ENCODE measurements at regions not wholly inside any gene's neighbourhood (a gene's known extent, or its start where the extent isn't known, plus 50 kb on each side); places are given as distances from the start of the nearest gene placed in this dataset.
A peak's percentile ranks its signal among the peaks of the same experiment; 100 is the strongest.

DNA sequence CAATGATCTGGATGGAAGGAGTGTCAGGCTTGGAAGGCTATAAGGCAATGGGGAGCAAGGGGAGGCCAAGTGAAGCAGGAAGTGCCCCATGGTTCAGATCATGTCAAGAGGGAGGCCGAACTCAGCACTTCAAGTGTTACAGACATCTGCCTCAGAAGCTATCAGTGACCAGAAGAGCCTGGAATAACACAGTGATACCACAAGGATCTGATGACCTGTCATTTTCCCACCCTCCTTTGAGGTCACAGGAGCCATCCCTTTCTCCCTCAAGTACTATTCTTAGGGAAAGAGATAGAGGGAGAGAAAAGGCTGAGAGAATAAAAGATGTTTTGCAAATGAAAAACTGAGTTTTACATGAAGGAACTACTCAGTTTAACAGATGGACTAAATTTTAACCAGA, 454.8 kb downstream of the CSNK1G3 start:
- CTCF ChIA-PET (ENCODE audit: low intra/inter-chr PET ratio, low total read pairs), result no interaction called here
- H3K27ac ChIP-seq (ENCODE audit: extremely low read length, insufficient read depth, low read length), result no peak overlapping the region

GRCh38 chr5:123965626-123966025, 453.6 kb downstream of the CSNK1G3 start:
- intact Hi-C loops (cut with micrococcal nuclease; ENCODE audit: unreplicated experiment), result no loop called here
- Histone ChIP-seq H3K4me2 (ENCODE audit: low read depth, low read length) (no peak overlapping the region), H3K36me3 (replicated peaks in 1 of 2; ENCODE audit: control insufficient read depth in 1 of 2, insufficient read depth in 2 of 2, low read length in 2 of 2) (no peaks in the 10 kb centered on the region), H3K79me2 (ENCODE audit: insufficient read depth, low read length) (no peaks in the 10 kb centered on the region), H3K27ac (ENCODE audit: extremely low read length, insufficient read depth, low read length) (no peak overlapping the region), H4K20me1 (ENCODE audit: insufficient read depth, low read length) (no peaks in the 10 kb centered on the region), H3K27me3 (ENCODE audit: control insufficient read depth in 1 of 2, insufficient read depth in 2 of 2, low read length in 2 of 2) (no peaks in the 10 kb centered on the region; a peak in 1 of 5 replicates), H3K9ac (ENCODE audit: insufficient read depth, low read depth, low read length) (no peak overlapping the region), H3K9me3 (ENCODE audit: low read length) (peaks cover 14% of the 10 kb centered on the region), H3K4me1 (ENCODE audit: insufficient read depth, low read length) (peaks cover 3% of the 10 kb centered on the region), H3K4me3 (replicated peaks in 1 of 3; ENCODE audit: insufficient read depth in 1 of 3, low read depth in 2 of 3, low read length in 3 of 3) (no peak overlapping the region), H2AFZ (ENCODE audit: low read length) (no peak overlapping the region)
- in situ Hi-C loops (cut with HindIII; ENCODE audit: extremely low pct_ligation_motif_present, low pct_unique_long_range_greater_than_20kb), result no loop called here
- BruUV-seq (replicated peaks), result no TSS peak
- TF ChIP-seq ZNF891 (CRISPR knock-in tag; IDR thresholded peaks at IDR 0.05) (no peak), ZNF589 (CRISPR knock-in tag; conservative IDR thresholded peaks at IDR 0.05) (no peak), ZNF777 (CRISPR knock-in tag; IDR thresholded peaks at IDR 0.05) (no peak), ZNF136 (CRISPR knock-in tag; IDR thresholded peaks at IDR 0.05; ENCODE audit: low read depth) (no peak), ZBTB39 (CRISPR knock-in tag; IDR thresholded peaks at IDR 0.05) (no peak), RNF2 (conservative IDR thresholded peaks at IDR 0.05; ENCODE audit: low read depth) (no peak)
- 65% methylated on average over 3 of the region's 3 CpGs for WGBS (ENCODE audit: low lambda C conversion rate)
- CTCF ChIA-PET (ENCODE audit: low intra/inter-chr PET ratio, low total read pairs), result no interaction called here
- ATAC-seq (no peak), DNase-seq (ENCODE audit: low spot score) (no peak), FAIRE-seq (no peak)
- POLR2A ChIA-PET, result no interaction called here

More for the DNA sequence above, 454.8 kb downstream of the CSNK1G3 start:
- H2AFZ ChIP-seq (ENCODE audit: low read length), result no peak overlapping the region
- BruUV-seq (replicated peaks), result no TSS peak
- POLR2A ChIA-PET, result no interaction called here
- H3K4me2 ChIP-seq (ENCODE audit: low read depth, low read length), result no peak overlapping the region
- no peaks in the 10 kb centered on the region; a peak in 1 of 5 replicates for H3K27me3 ChIP-seq (ENCODE audit: control insufficient read depth in 1 of 2, insufficient read depth in 2 of 2, low read length in 2 of 2)
- WGBS (ENCODE audit: low lambda C conversion rate), result 13% methylated on average over 1 of the region's 1 CpG
- no peak overlapping the region for H3K9ac ChIP-seq (ENCODE audit: insufficient read depth, low read depth, low read length)
- FAIRE-seq, result no peak
- no peaks in the 10 kb centered on the region for H3K79me2 ChIP-seq (ENCODE audit: insufficient read depth, low read length)
- TF ChIP-seq ZNF567 (CRISPR knock-in tag; IDR thresholded peaks at IDR 0.05; ENCODE audit: borderline replicate concordance), result no peak
- TF ChIP-seq MAFK (conservative IDR thresholded peaks at IDR 0.05 in 1 of 2, IDR thresholded peaks at IDR 0.05 in 1 of 2; ENCODE audit: low read length in 2 of 2), result 0 out of 4 replicates have a peak, but pooled peaks of 1 of the 2 experiments have one; percentile 8
- H3K4me3 ChIP-seq (replicated peaks in 1 of 3; ENCODE audit: insufficient read depth in 1 of 3, low read depth in 2 of 3, low read length in 3 of 3), result no peak overlapping the region
- ATAC-seq, result no peak
- H3K9me3 ChIP-seq (ENCODE audit: low read length), result peaks cover 25% of the 10 kb centered on the region
- DNase-seq (ENCODE audit: low spot score), result no peak
- H3K36me3 ChIP-seq (replicated peaks in 1 of 2; ENCODE audit: control insufficient read depth in 1 of 2, insufficient read depth in 2 of 2, low read length in 2 of 2), result no peaks in the 10 kb centered on the region
- no peaks in the 10 kb centered on the region for H4K20me1 ChIP-seq (ENCODE audit: insufficient read depth, low read length)
- in situ Hi-C loops (cut with HindIII; ENCODE audit: extremely low pct_ligation_motif_present, low pct_unique_long_range_greater_than_20kb) (no loop called here), intact Hi-C loops (cut with micrococcal nuclease; ENCODE audit: unreplicated experiment) (no loop called here)
- H3K4me1 ChIP-seq (ENCODE audit: insufficient read depth, low read length), result no peaks in the 10 kb centered on the region
